DMS153 treated with DMSO at 0.1 percent for 48 hours (cell line): ENCODE measurements at regions not wholly inside any gene's neighbourhood (a gene's known extent, or its start where the extent isn't known, plus 50 kb on each side); places are given as distances from the start of the nearest gene placed in this dataset.

Source experiments
- DNase-seq: peaks from one replicate; lab custom pipeline; 2025; ENCODE audit not compliant: unreplicated experiment; lab: John Stamatoyannopoulos, UW

GRCh38 chr3:99458013-99458412, 180.4 kb upstream of the COL8A1 start:
- DNase-seq: no peak

GRCh38 chr3:99442599-99442998, 195.8 kb upstream of the COL8A1 start:
- no peak for DNase-seq

GRCh38 chr3:99439892-99440291, 198.5 kb upstream of the COL8A1 start:
- DNase-seq: no peak

GRCh38 chr3:99434190-99434589, 204.2 kb upstream of the COL8A1 start:
- no peak for DNase-seq

- DNase-seq: no peak
These were observed 207.9 kb upstream of the COL8A1 start for GRCh38 chr3:99430348-99431134.

- no peak for DNase-seq
These were observed 208.9 kb upstream of the COL8A1 start for GRCh38 chr3:99429502-99429901.

GRCh38 chr3:99425930-99426329, 212.5 kb upstream of the COL8A1 start:
- no peak for DNase-seq

- DNase-seq: no peak
These were observed 219.3 kb upstream of the COL8A1 start for GRCh38 chr3:99419116-99419515.

GRCh38 chr3:99418709-99419108, 219.7 kb upstream of the COL8A1 start:
- DNase-seq: no peak

- no peak for DNase-seq
These were observed 220.2 kb upstream of the COL8A1 start for GRCh38 chr3:99418209-99418635.

GRCh38 chr3:99413504-99413903, 224.9 kb upstream of the COL8A1 start:
- DNase-seq: no peak

- no peak for DNase-seq
These were observed 227.5 kb upstream of the COL8A1 start for GRCh38 chr3:99410789-99411311.

GRCh38 chr3:99409961-99410360, 228.4 kb upstream of the COL8A1 start:
- DNase-seq: no peak

- DNase-seq: no peak
These were observed 231.1 kb upstream of the COL8A1 start for GRCh38 chr3:99407257-99407656.

GRCh38 chr3:99402755-99403154, 235.6 kb upstream of the COL8A1 start:
- DNase-seq: no peak

- no peak for DNase-seq
These were observed 238.0 kb upstream of the COL8A1 start for GRCh38 chr3:99400352-99400751.

GRCh38 chr3:99396651-99397275, 241.6 kb upstream of the COL8A1 start:
- no peak for DNase-seq

- DNase-seq: no peak
These were observed 243.3 kb upstream of the COL8A1 start for GRCh38 chr3:99394831-99395778.

- DNase-seq: no peak
These were observed 244.4 kb upstream of the COL8A1 start for GRCh38 chr3:99393961-99394360.

- no peak for DNase-seq
These were observed 249.6 kb upstream of the COL8A1 start for GRCh38 chr3:99388780-99389179.

GRCh38 chr3:99384596-99384995, 253.8 kb upstream of the COL8A1 start:
- no peak for DNase-seq
